ENCODE measurements at regions not wholly inside any gene's neighbourhood (a gene's known extent, or its start where the extent isn't known, plus 50 kb on each side); places are given as distances from the start of the nearest gene placed in this dataset.

- TF ChIP-seq ELF4 (IDR thresholded peaks at IDR 0.05) (no peak), FOXK2 (IDR thresholded peaks at IDR 0.05) (no peak), CTBP1 (IDR thresholded peaks at IDR 0.05; ENCODE audit: borderline replicate concordance) (no peak), TARDBP (IDR thresholded peaks at IDR 0.05) (no peak), FOXM1 (IDR thresholded peaks at IDR 0.05; ENCODE audit: borderline replicate concordance) (no peak), SUZ12 (IDR thresholded peaks at IDR 0.05) (no peak), BHLHE40 (IDR thresholded peaks at IDR 0.05; ENCODE audit: borderline replicate concordance) (no peak), SP1 (IDR thresholded peaks at IDR 0.05) (no peak), ARNT (IDR thresholded peaks at IDR 0.05) (no peak)
These were observed 126.9 kb upstream of the TAPT1 start for GRCh38 chr4:16353165-16353564.
